Medulla oblongata (tissue), 1 donor: ENCODE measurements at regions not wholly inside any gene's neighbourhood (a gene's known extent, or its start where the extent isn't known, plus 50 kb on each side); places are given as distances from the start of the nearest gene placed in this dataset.
"Not testable (repeated sequence)": the region's sequence is repeated elsewhere in the genome, so short reads cannot be mapped to it uniquely, and the experiment has no call there.

Experiments used
- DNase-seq: peaks from one replicate; pipeline ENCODE4 v3.0.0-alpha.2; 2015; ENCODE audit errors: extremely low spot score

DNA sequence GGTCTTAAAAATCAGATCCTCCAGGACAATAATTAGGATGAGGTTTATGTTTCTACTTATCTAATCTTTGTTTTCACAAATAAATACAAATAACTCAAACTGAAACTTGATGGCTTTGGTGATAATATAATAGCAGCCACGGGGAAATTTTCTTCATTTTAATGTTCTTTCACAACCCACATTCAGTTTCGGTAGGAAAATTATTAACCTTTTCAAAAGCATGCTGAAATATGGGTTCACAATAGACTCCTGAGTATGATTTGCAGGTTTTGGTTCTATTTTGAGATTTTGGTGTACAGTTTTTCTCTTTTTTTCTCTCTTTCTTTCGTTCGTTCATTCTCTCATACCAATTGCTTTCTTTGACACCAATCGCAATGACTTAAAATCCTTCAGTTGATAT, 233.9 kb upstream of the PLGLB2 start:
- DNase-seq: not testable (repeated sequence)

DNA sequence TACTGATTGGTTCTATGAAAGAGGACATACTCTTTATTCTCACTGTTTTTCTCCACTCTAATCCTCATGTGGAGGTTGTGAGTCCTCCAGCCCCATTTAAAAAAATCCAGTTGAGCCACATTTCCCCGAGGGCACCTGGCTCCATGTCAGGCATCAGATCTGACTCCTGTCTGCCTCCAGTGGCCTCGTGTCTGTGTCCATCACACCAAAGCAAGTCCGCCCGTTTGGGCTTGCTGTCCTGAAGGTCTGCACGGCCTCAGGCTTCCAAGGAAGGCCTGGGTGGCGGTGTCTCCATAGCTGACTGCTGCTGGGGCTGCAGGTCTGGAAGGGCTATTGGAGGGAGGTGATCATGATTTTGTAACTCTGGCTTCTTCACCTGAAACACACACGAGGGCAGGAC, 233.4 kb upstream of the PLGLB2 start:
- DNase-seq: not testable (repeated sequence)

DNA sequence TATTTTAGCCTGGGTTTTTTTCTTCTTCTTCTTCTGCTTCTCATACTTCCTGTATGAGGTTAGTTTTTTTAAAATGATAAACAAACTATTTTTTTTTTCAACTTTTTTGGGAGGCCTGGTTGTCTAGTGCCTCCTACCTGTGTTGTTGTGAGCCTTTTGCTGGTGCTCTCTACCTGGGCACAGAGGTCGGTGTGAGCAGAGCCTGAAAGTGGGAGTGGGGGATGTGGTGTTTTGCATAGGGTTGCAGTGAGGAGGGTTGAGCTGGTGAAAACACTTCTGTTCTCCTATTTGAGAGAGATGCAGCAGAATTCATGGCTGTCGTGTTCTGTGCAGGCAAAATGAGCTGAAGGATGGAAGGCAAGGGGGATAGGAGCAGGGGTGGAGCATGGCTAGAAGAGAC, 232.7 kb upstream of the PLGLB2 start:
- not testable (repeated sequence) for DNase-seq

DNA sequence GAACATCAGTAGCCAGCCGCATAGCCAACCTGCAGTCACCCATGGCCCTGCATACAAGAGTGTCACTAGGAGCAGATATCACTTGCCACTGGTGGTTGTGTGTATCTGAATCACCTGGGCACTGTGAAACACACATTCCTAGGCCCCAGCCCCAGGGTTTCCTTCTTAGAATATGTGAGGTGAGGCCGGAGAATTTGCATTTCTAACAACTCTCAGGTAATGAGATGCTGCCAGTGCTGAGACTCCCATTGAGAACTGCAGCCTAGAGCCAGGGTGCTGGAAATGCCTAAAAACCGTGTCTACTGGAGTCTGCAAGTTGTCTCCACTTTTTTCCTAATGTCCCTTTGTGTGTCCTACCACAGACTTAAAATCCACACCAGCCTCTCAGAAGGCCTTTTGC, 232.0 kb upstream of the PLGLB2 start:
- not testable (repeated sequence) for DNase-seq

DNA sequence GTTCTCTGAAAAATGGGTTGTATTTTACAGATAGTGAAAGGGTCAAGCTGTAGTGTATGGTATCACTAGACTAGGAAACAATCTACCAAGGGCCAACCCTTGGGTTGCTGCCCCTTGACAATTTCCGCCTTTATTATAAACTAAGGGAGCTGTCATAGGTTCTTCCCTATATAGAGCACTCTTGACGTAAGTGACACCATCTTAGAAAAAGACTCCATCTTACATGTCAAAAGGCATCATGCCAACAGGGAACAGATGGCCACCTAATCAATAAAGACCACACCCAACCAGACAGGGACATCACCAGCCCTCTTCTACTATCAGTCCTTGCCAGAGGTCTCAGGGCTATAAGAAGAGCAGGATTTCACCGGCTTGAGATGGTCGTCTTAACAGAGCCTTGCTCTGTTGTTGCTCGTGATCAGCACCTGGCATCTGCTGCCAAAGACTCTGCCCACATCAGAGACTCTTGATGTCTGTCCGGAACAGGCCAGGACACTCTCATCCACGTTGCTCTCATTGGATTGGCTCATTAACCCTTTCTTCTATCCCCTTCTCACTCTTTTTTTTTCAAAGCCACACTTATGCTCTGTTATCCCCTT, 231.4 kb upstream of the PLGLB2 start:
- not testable (repeated sequence) for DNase-seq

DNA sequence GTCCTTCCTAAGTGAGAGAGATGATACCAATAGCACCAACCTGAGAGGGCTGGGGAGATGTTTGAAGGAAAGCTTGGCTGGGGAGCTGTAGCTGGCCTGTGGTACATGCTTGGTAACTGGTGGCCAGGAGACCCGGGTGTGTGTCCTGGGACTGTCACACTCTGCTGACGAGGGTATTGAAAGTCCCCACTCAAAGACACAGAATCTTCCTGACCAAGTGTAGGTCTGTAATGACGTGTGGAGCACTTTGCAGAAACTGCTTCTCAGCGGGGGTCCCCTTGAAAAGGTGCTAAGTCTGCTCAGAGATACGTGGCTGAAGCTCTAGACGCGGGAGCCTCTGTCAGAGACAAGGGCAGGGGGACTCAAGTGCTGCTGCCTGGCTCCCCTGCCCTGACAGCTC, 230.4 kb upstream of the PLGLB2 start:
- DNase-seq: not testable (repeated sequence)

DNA sequence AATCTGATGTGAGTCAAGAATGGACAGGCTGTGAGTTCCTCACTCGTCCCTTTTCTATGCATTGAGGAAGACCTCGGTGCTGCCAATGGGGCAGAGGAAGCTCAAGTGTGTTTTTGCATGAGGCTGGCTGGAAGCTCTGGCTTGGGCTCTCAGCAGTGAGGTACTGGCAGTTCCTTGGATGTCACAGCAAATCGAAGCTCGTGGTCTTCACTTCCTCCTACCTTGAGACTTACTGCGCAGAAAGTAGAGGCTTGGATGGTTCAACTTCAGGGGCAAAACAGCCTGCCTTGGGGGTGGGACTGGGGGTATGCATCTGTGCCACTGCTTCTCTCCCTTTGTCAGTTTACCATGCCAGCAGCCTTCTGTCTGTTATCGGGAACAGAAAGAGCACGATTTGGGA, 229.8 kb upstream of the PLGLB2 start:
- not testable (repeated sequence) for DNase-seq

DNA sequence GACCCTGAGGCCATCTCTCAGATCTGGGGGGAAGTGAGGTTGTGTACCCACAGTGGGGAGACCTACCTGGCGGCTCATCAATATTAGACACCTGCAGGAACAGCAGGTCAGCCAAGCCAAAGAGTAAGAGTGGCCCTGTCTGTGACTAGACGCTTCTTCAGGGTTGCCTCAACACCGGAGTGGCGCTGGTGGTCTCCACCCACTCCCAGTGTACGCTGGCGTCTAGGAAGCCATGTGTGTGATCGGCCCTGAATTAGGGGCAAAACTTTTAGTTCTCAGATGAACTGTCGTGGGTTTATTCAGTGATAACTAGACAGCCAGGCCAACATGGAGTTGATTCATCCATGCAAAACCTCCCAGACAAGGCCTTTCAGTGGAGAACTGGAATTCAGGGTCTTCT, 229.3 kb upstream of the PLGLB2 start:
- not testable (repeated sequence) for DNase-seq

DNA sequence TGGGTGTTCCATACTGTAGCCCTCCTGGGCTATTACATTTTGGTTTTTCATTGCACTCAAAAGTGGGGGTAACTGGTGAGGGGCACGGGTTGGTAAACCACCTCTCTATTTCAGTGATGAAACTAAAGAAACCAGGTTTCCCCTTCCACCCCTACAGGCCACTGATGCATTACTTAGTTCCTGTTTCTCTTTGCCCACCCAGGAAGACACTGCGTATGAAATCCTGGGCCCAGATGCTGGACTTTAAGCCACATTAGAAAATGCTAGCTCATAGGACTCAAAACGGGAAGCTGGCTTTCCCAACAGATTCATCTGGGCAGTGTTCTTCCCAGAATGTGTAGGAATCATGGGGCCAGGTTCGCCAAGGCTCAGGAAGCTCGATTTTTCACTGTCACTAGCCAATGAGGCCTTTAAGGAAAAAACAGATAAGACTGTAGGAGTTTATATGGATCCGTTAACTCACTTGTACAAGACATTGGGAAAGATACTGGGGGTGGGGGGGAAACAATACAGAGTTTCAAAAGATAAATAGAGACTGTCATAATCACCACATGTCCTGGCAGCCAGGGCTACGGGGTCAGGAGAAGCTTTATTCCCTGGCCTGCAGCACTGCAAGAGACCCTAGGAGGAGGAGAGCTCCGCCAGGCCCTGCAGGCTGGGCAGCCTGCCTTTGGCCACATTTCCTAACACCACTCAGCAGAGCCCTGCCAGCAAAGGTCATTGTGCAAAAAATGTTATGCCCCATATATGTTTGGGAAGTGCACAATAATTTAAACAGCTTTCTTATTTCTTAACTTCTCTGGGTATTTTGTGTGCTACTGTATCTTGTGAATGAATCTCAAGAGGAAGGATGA, 228.5 kb upstream of the PLGLB2 start:
- not testable (repeated sequence) for DNase-seq

DNA sequence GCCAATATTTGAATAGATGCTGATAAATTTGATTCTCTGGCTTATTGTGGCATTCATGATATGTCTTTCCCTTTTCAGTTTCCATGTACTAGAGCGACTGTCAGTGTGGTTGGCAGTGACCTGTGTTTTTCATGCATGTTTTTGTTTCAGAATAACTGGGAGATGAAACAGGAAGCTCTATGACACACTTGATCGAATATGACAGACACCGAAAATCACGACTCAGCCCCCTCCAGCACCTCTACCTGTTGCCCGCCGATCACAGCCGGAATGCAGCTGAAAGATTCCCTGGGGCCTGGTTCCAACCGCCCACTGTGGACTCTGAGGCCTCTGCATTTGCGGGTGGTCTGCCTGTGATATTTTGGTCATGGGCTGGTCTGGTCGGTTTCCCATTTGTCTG, 226.8 kb upstream of the PLGLB2 start:
- not testable (repeated sequence) for DNase-seq

DNA sequence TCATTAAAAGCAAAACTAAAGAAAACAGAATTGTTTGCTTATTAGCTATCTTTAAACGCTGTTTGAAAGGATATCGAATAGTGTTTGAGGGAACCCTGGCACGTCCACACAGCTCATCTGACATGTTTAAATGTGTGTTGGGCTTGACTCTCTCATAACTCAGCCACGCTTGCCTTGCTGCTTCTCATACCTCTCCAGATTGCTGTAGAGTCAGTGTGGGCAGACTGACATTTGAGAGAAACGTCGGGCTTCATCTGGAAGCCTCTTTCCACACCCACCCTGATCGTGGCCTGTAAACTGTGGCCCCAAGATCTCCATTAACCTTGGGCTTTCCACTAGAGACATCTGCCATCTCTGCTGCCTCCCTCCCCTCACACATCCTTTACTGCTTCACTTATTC, 226.4 kb upstream of the PLGLB2 start:
- not testable (repeated sequence) for DNase-seq

DNA sequence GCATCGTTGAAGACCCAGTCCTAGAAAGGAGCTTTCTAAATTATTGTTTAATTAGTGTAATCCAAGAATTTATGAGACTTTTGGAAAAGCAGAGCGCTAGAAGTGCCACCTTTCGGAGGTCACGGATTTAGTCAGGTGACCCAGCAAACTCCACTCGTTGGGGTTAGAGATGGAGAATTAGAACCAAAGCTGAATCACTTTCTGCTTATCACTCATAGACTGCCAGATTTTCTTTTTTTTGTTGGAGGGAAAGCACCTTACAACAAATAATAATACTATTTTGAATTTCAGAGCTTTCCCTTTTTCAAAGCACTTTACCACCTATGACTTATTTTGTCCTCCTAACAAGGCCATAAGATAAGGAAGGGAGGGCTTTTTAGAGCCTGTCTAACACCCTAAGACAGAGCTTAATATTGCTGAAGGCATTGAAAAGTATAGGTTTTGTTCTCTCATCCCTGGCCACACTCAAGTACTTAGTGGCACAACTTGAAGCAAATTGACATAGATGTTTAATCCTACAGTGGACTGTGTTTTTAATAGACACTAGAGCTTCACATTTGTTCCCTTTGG, 223.2 kb upstream of the PLGLB2 start:
- DNase-seq: not testable (repeated sequence)

DNA sequence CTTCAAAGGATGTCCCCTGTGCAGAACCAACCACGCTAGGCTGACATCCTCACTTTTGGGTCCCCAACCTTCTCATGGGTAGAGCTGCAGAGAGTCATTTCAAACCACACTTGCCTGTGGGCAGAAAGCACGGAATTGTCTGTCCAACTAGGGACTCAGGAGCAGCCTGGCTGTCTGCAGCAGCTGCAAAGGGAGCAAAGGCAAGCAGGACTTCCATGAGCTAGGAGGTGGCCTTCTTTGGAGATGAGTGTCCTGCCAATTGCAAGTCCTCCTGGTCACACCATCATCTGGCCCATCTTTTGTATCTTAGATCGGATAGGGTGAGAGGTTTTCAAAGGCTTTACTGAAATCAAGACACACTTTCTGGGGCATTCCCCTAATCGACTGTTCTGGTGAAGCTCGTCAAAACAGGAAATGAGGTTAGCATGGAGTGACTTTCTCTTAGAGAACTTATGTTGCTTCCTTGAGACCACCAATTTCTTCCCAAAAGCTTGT, 222.3 kb upstream of the PLGLB2 start:
- DNase-seq: not testable (repeated sequence)

DNA sequence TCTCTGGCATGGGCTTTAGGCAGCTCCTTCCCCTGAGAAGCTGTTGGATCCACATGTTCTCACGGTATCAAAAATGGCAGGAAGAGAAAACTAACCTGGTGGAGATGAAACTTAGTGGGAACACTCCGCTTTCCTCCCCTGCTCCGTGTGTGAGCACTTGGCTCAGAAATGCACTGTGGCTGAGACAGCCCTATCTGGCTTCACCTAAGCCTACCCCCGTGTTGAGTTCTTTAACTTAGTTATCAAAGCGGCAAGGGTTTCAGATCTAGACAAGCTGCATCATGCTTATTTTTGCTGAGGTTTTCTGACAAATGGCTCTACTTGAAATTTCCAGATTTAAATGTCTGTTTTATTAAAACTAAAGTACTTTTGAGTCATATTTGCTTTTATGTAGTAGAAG, 221.6 kb upstream of the PLGLB2 start:
- not testable (repeated sequence) for DNase-seq

DNA sequence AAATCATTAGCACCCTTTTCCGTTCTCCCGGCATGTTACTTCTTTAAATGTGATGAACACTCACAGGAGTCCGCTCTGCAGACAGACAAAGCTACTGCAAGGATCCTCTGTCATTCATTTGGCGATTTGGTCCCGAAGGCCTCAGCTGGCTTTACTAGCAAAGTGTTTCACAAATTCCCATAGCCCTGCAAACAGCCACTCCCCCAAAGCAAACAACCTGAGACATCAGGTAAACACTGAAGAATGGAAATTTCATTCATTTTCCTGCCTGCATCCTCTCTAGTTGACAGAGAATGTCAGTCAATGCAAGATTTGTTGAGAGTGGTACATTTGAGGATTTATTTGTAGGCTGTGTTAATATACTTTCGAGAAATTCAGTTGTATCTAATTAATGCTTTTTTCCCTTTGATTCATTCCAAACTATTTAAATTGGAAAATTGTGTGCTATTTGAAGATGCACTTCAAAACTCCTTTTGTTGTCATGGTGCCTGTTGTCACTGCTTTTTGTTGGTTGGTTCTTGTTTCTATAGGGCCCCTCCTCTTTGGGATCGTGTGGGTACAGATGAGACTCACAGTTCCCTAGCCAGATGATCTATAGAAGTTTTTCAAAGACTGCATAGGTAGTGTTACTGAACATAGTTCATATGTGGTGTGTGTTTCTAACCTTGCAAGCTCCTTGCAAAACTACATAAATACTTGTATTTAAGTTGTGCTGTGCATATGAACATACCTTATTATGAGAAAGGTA, 215.7 kb upstream of the PLGLB2 start:
- DNase-seq: not testable (repeated sequence)

DNA sequence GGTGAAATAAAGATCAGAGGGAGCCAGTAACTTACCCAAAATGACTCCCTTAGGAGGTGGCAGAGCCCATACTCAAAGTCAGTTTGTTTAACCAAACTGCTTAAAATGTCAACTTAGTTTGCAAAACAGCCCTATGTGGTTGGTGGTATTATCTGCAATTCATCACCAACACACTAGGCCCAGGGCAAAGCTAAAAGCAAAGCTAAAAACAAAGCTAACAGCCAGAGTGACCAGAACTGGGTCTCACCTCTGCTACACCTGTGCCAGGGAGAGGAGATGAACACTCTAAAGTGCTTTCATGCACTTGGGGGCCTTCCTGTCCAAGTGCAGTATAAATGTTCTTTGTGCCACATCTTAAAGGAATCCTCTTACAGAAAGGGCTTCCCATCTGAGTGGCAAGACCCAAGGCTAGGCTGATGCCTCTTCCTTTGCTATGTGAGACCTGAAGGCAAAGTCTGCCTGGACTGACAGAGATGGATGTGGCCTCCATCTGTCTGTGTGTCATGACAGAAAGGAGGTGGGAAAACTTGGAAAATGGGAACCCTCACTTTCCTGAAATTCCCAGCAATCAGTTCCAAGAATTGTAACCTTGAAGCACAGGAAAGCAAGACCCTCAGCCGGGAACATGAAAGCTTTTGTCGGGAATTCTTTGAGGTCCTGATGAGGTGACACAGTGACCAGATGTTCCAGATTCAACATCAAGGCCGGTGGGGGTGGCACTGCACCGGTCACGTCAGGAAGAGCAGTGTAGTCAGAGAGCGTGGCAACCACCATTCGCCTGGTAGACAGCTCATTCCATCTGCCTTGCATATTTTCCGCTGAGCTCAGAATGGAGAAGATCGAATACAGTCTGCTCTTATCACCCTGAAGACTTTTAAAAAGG, 214.3 kb upstream of the PLGLB2 start:
- not testable (repeated sequence) for DNase-seq

DNA sequence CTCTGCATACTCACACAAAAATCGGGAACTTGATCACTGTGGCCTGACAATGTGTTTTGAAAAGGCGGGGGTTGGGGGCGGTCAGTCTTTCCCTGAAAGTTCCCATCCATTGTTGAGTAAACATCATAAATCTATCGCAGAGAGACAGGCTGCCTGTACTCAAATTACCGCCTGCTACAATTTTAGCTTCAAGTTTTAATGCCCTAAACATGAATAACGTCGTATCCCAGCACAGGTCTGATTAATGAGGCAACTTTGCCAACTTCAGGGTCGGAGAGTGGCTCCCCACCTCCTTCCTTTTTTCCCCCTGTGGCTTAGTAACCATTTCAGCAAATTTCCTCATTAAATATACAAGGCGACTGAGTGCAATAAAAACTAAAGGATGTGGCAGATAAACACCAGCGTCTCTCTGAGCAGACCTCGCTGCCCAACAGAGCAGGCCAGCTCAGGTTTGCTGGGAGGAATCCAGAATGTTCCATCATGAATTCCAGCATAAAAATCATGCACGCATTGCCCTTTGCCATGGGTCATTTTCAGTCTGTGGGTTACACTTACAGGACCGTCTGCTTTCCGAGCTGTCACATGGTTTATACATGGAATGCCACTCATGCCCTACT, 213.5 kb upstream of the PLGLB2 start:
- DNase-seq: not testable (repeated sequence)

DNA sequence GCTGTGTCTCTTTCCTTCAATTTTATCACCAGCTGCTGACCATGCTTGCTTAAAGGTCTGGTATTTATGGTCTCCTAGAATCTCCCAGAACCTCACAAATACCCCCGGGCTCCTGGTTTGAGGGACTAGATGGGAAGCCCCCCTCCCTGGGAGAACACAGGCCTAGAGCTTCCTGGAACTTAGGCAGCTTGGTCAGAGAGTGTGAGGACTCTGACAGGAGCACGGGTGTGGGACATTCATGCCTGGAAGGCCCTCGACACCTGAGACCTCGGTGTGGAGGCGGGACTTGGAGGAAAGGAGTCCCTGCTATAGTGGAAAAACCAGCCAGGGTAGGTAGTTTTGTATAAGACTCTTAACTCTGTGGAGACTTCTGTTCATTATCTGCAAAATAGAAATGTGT, 211.5 kb upstream of the PLGLB2 start:
- DNase-seq: not testable (repeated sequence)

DNA sequence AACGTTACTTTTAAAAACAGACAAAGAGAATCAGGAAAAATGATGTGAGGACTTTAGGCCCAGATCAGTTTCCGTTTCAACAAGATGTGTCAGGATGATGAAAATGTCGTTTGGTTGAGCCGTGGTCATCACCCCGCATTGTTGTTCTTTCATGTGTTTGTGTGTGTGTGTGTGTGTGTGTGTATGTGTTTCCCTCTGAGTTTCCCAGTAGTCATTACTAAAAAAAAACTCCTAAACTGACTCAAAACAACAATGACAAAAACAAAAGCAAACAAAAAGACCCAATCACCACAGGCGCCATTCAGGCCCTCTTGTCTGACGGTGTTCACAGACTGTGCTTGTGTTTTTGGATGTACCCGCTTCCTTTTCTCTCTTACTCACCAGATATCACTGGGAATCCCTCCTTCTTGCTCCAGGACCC, 210.6 kb upstream of the PLGLB2 start:
- DNase-seq: not testable (repeated sequence)

DNA sequence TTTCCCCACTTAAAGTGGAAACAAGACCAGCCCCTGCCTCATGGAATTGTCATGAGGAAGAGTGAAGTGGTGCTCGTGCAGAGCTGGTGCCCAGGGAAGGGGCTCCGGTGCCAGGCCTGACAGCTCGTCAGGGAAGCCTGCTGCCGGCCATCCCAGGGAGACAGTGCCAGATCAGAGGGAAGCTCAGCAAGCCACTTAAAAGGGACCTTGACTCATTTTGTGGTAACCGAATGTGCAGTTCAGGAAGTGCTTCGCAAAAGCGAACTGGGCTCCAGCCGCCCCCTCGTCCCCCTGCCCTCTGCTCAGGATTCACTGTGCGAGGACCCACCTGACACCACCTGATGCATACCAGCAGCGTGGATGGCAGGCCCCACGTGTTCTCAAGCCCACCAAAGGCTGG, 209.6 kb upstream of the PLGLB2 start:
- DNase-seq: not testable (repeated sequence)
